ENCODE measurements at regions not wholly inside any gene's neighbourhood (a gene's known extent, or its start where the extent isn't known, plus 50 kb on each side); places are given as distances from the start of the nearest gene placed in this dataset.

GRCh38 chr2:147096671-147097070, 748.2 kb upstream of the ACVR2A start:
- TF ChIP-seq CTCF (IDR thresholded peaks at IDR 0.05; ENCODE audit: insufficient read depth, low read length), result no peak
- no peak for TF ChIP-seq POLR2AphosphoS5 (IDR thresholded peaks at IDR 0.05; ENCODE audit: low read depth)
- TF ChIP-seq REST (IDR thresholded peaks at IDR 0.05; ENCODE audit: insufficient replicate concordance, low read depth), result no peak
- TF ChIP-seq GABPA (IDR thresholded peaks at IDR 0.05; ENCODE audit: low read depth), result no peak
- no peak for TF ChIP-seq SPI1 (IDR thresholded peaks at IDR 0.05; ENCODE audit: borderline replicate concordance, low read depth)

All from HL-60 (cell line).